ENCODE measurements at regions not wholly inside any gene's neighbourhood (a gene's known extent, or its start where the extent isn't known, plus 50 kb on each side); places are given as distances from the start of the nearest gene placed in this dataset.

- TF ChIP-seq CTCF (IDR thresholded peaks at IDR 0.05; ENCODE audit: insufficient read depth, low read depth, low read length), result no peak
- DNase-seq (ENCODE audit: low read depth), result no peak
- no peak overlapping the region for H3K4me3 ChIP-seq (ENCODE audit: low read depth, low read length)
Observed at GRCh38 chr13:97723655-97724054, 229.8 kb upstream of the IPO5 start.

- DNase-seq (ENCODE audit: low read depth), result no peak
- no peak overlapping the region for H3K4me3 ChIP-seq (ENCODE audit: low read depth, low read length)
- TF ChIP-seq CTCF (IDR thresholded peaks at IDR 0.05; ENCODE audit: insufficient read depth, low read depth, low read length), result no peak
Observed at GRCh38 chr13:97724450-97724849, 229.0 kb upstream of the IPO5 start.

DNA sequence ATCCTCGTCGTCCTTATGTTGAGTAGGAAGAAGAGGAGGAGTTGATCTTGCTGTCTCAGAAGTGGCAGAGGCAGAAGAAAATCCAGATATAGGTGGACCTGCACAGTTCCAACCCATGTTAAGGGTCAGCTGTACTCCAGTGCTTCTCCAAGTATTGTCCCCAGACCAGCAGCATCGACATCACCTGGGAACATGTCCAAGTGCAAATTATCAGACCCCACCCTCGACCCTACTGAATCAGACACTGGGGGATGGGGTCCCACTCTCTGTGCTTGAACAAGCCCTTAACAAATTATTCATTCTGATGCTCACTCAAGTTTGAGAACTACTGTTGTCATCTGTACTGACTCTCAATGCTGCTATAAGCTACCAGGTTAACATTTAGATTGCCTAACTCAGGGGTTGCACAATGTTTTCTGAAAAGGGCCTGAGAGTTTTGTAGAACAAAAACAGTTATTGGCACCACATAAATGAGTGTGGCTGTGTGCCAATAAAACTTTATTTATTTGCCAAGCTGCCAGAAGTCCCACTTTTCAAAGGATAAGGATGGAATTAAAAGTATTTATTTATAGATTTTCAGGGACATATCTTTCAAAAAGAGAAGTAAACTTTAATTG is 226.7 kb upstream of the IPO5 start:
- peak; percentile 33 for DNase-seq (ENCODE audit: low read depth)
- TF ChIP-seq CTCF (IDR thresholded peaks at IDR 0.05; ENCODE audit: insufficient read depth, low read depth, low read length), result no peak
- H3K4me3 ChIP-seq (ENCODE audit: low read depth, low read length), result no peak overlapping the region

DNA sequence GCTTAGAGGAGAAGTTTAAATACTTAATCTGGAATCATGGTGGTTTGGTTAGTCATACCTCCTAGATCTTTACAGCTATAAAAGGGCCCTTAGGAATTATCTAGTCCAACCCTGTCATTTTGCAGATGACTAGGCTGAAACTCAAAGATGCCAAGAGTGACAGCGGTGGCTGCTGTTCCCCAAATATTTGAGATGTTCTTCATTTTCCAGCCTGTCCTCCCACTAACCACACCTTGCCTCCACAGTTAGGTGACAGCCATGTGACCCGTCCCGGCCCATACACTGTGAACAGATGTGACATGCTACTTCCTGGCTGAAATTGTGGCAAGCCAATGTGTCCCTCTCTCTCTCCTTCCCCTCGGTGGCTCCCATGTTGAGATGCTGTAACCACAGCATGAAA is 225.5 kb upstream of the IPO5 start:
- no peak for DNase-seq (ENCODE audit: low read depth)
- H3K4me3 ChIP-seq (ENCODE audit: low read depth, low read length), result no peak overlapping the region
- TF ChIP-seq CTCF (IDR thresholded peaks at IDR 0.05; ENCODE audit: insufficient read depth, low read depth, low read length), result no peak

DNA sequence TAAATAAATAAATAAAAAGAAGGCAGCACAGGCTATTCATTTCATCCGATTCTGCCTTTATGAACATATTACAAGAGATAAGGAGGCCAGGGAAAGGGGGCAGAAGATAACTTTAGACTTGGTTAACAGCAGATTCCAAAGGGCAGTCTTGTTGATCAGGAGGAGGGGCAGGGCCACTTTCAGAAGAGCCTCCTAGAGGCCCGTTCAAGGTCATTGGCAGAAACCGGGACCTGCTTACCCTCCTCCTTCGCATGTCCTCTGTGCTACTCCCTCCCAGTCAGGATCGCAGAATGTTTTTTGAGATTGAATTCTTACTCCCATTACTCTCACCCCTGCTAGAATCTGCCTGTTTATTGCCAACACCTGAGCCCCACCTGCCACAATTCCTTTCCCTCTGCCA is 217.0 kb upstream of the IPO5 start:
- no peak for TF ChIP-seq CTCF (IDR thresholded peaks at IDR 0.05; ENCODE audit: insufficient read depth, low read depth, low read length)
- DNase-seq (ENCODE audit: low read depth), result no peak
- no peak overlapping the region for H3K4me3 ChIP-seq (ENCODE audit: low read depth, low read length)

DNA sequence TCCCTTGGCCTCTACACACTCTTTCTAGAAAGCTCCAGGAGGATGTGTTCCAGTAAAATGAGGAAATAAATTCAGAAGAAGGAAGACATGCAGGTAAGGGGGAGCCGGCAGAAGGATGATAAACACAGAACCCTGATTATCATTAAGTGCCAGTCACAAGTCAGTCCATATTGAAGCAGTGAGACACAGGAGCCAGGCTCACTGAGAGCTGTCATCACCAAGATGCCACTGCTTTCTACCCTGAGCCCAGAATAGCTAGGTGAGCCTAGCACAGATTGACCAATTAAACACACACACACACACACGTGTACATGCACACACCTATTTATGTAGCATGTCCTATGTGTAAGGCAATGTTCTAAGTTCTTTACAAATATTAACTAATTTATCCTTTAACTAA is 211.4 kb upstream of the IPO5 start:
- DNase-seq (ENCODE audit: low read depth), result no peak
- no peak for TF ChIP-seq CTCF (IDR thresholded peaks at IDR 0.05; ENCODE audit: insufficient read depth, low read depth, low read length)
- no peak overlapping the region for H3K4me3 ChIP-seq (ENCODE audit: low read depth, low read length)

DNA sequence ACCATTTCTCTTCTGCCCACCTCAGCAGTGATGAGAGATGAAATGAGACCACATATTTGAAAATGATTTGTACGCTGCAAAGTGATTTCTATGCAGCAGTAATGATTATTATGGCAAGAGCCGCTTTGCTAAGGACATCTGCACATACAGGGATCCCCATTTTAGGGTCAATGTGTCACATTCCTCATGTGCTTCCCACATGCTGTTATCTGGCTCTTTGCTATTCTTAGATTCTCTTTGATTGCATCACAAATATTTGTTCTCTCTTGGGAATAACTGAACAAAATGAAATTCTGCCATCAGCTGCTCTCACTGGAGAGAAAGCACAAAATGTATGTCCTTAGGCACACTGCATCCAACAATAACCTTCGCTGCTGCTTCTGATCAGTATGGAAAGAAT is 209.5 kb upstream of the IPO5 start:
- DNase-seq (ENCODE audit: low read depth), result peak; percentile 33
- no peak for TF ChIP-seq CTCF (IDR thresholded peaks at IDR 0.05; ENCODE audit: insufficient read depth, low read depth, low read length)
- no peak overlapping the region for H3K4me3 ChIP-seq (ENCODE audit: low read depth, low read length)

Data from fibroblast of villous mesenchyme (primary cell).